ENCODE measurements at regions not wholly inside any gene's neighbourhood (a gene's known extent, or its start where the extent isn't known, plus 50 kb on each side); places are given as distances from the start of the nearest gene placed in this dataset.
"Not testable (repeated sequence)": the region's sequence is repeated elsewhere in the genome, so short reads cannot be mapped to it uniquely, and the experiment has no call there.

DNA sequence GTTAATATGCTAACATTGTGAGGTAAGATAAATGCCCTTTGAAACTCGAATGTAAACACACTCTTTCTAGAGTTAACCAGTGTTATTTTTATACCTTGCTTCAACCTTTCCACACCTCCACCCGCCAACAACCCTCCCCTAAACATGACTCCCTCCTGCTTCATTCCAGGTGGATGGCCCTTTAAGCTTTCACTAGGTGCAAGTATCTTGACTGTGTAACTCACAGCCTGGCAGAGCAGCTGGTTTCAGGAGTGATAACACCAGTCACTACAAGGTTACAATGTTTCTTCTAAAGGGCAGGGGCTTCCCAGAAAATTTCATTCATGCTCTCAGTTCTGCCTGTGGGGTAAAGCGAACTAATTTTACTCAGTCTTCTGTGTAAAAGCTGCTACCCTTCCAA is 318.1 kb upstream of the FRG1 start:
- ATAC-seq (ENCODE audit: low read depth); H4K5ac ChIP-seq (ENCODE audit: low read depth, low read length); H3K9ac ChIP-seq (ENCODE audit: low read depth, low read length); H2BK120ac ChIP-seq (ENCODE audit: low read depth, low read length); dilution Hi-C loops (cut with HindIII; ENCODE audit: low sequenced_read_pairs, unreplicated experiment); H2BK15ac ChIP-seq (ENCODE audit: low read depth, low read length); POLR2A ChIA-PET (ENCODE audit: unreplicated experiment); H3K9me3 ChIP-seq (ENCODE audit: control insufficient read depth, insufficient read depth, low read length); H3K4me1 ChIP-seq (ENCODE audit: control insufficient read depth, insufficient read depth, low read length); H3K23ac ChIP-seq (ENCODE audit: low read depth, low read length); in situ Hi-C loops (cut with MboI; ENCODE audit: low sequenced_read_pairs); H2AFZ ChIP-seq (replicated peaks; ENCODE audit: low read length, poor library complexity); H2AK9ac ChIP-seq (replicated peaks; ENCODE audit: low read depth, low read length, poor library complexity); H3K14ac ChIP-seq (replicated peaks; ENCODE audit: low read depth, low read length); H3K4ac ChIP-seq (ENCODE audit: low read depth, low read length); H3K56ac ChIP-seq (ENCODE audit: extremely low read depth, insufficient read depth, low read length); H2AK5ac ChIP-seq (ENCODE audit: low read depth, low read length); CTCF ChIA-PET; H4K8ac ChIP-seq (ENCODE audit: low read depth in 2 of 2, low read length in 2 of 2); intact Hi-C loops (cut with micrococcal nuclease); H3K27me3 ChIP-seq (ENCODE audit: control insufficient read depth, insufficient read depth, low read length); H2BK20ac ChIP-seq (ENCODE audit: low read depth, low read length); H3K27ac ChIP-seq (ENCODE audit: insufficient read depth, low read length); H3K4me3 ChIP-seq (ENCODE audit: insufficient read depth, low read depth, low read length); H3K9me1 ChIP-seq (ENCODE audit: insufficient read depth, low read length); H4K20me1 ChIP-seq (ENCODE audit: insufficient read depth, low read length); H3K4me2 ChIP-seq (ENCODE audit: low read depth, low read length); DNase-seq; H3K18ac ChIP-seq (ENCODE audit: low read depth, low read length); H3K79me1 ChIP-seq (ENCODE audit: low read depth in 1 of 2, low read length in 2 of 2); H3K36me3 ChIP-seq (ENCODE audit: control insufficient read depth, insufficient read depth, low read length); BruUV-seq (replicated peaks); H2BK5ac ChIP-seq (ENCODE audit: low read depth, low read length, poor library complexity, severe bottlenecking); H4K91ac ChIP-seq (ENCODE audit: insufficient read depth, low read depth, low read length): not testable (repeated sequence)
- WGBS, 2 experiments (ENCODE audit: extremely low coverage in 2 of 2, insufficient read length in 1 of 2) = no CpG with 5 or more reads among the region's 3 CpGs

DNA sequence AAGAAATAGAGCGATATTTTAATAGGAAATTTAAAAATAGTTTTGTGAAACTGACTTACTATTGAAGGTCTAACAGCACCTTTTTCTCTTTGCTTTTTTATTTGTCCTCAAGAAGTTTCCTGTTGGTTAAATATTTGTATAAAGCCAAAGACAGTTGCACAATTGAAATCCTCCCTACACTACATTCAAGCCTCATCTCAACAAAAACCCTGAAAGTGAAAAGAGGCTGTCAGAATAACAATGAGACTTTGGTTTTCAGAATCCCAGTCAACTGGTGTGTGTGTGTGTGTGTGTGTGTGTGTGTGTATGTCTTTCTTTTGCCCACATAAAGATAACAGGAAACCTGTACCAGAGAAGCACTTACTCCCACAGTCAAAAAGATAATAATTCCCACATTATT is 313.6 kb upstream of the FRG1 start:
- H4K20me1 ChIP-seq (ENCODE audit: insufficient read depth, low read length); in situ Hi-C loops (cut with MboI; ENCODE audit: low sequenced_read_pairs); H2BK20ac ChIP-seq (ENCODE audit: low read depth, low read length); H3K14ac ChIP-seq (replicated peaks; ENCODE audit: low read depth, low read length); H4K91ac ChIP-seq (ENCODE audit: insufficient read depth, low read depth, low read length); H2BK5ac ChIP-seq (ENCODE audit: low read depth, low read length, poor library complexity, severe bottlenecking); H3K4me1 ChIP-seq (ENCODE audit: control insufficient read depth, insufficient read depth, low read length); H2BK15ac ChIP-seq (ENCODE audit: low read depth, low read length); H3K27ac ChIP-seq (ENCODE audit: insufficient read depth, low read length); H3K4me3 ChIP-seq (ENCODE audit: insufficient read depth, low read depth, low read length); DNase-seq; H3K36me3 ChIP-seq (ENCODE audit: control insufficient read depth, insufficient read depth, low read length); H2BK120ac ChIP-seq (ENCODE audit: low read depth, low read length); H3K56ac ChIP-seq (ENCODE audit: extremely low read depth, insufficient read depth, low read length); H3K27me3 ChIP-seq (ENCODE audit: control insufficient read depth, insufficient read depth, low read length); H3K9me3 ChIP-seq (ENCODE audit: control insufficient read depth, insufficient read depth, low read length); H4K8ac ChIP-seq (ENCODE audit: low read depth in 2 of 2, low read length in 2 of 2); intact Hi-C loops (cut with micrococcal nuclease); H3K4ac ChIP-seq (ENCODE audit: low read depth, low read length); POLR2A ChIA-PET (ENCODE audit: unreplicated experiment); H3K9ac ChIP-seq (ENCODE audit: low read depth, low read length); ATAC-seq (ENCODE audit: low read depth); H2AFZ ChIP-seq (replicated peaks; ENCODE audit: low read length, poor library complexity); H3K79me1 ChIP-seq (ENCODE audit: low read depth in 1 of 2, low read length in 2 of 2); H4K5ac ChIP-seq (ENCODE audit: low read depth, low read length); H3K18ac ChIP-seq (ENCODE audit: low read depth, low read length); H2AK9ac ChIP-seq (replicated peaks; ENCODE audit: low read depth, low read length, poor library complexity); H3K9me1 ChIP-seq (ENCODE audit: insufficient read depth, low read length); H3K4me2 ChIP-seq (ENCODE audit: low read depth, low read length); dilution Hi-C loops (cut with HindIII; ENCODE audit: low sequenced_read_pairs, unreplicated experiment); BruUV-seq (replicated peaks); H2AK5ac ChIP-seq (ENCODE audit: low read depth, low read length); CTCF ChIA-PET; H3K23ac ChIP-seq (ENCODE audit: low read depth, low read length): not testable (repeated sequence)
- WGBS, 2 experiments (ENCODE audit: extremely low coverage in 2 of 2, insufficient read length in 1 of 2) = no CpG with 5 or more reads among the region's 1 CpG

Measured in IMR-90 (cell line).